Keratinocyte (primary cell): ENCODE measurements at regions not wholly inside any gene's neighbourhood (a gene's known extent, or its start where the extent isn't known, plus 50 kb on each side); places are given as distances from the start of the nearest gene placed in this dataset.

ENCODE experiments used
- DNase-seq: peaks from one replicate; pipeline ENCODE4 v3.0.0-alpha.2; 2011; ENCODE audit warnings: low read depth, missing footprints, low spot score
- FAIRE-seq: peaks from 2 replicates; lab custom pipeline; 2011; peaks lifted over from hg19 to GRCh38; lab: Jason Lieb, UNC
- H2AFZ ChIP-seq: 2 replicates; pipeline ENCODE4 v1.6.0; 2012; ENCODE audit warnings: low read length, control low read depth, inconsistent platforms; ENCODE audit not compliant: control insufficient read depth
- H3K27ac ChIP-seq: 2 replicates; pipeline ENCODE4 v1.5.1; 2011; ENCODE audit warnings: low read length; ENCODE audit not compliant: control insufficient read depth, insufficient read depth
- H3K27me3 ChIP-seq: 3 replicates; pipeline ENCODE4 v1.6.0; 2011; ENCODE audit warnings: low read length; ENCODE audit not compliant: control insufficient read depth, insufficient read depth; ENCODE audit errors: extremely low read depth
- H3K36me3 ChIP-seq, 2 experiments: 2 replicates in 1 of 2; 3 replicates in 1 of 2; pipeline ENCODE4 v1.5.1; 2011; ENCODE audit warnings: low read length in 2 of 2, mild to moderate bottlenecking in 1 of 2; ENCODE audit not compliant: control insufficient read depth in 2 of 2, insufficient read depth in 2 of 2; ENCODE audit errors: extremely low read depth in 1 of 2
- H3K4me1 ChIP-seq: 3 replicates; pipeline ENCODE4 v1.5.1; 2011; ENCODE audit warnings: low read length; ENCODE audit not compliant: control insufficient read depth, insufficient read depth; ENCODE audit errors: extremely low read depth
- H3K4me2 ChIP-seq: 3 replicates; pipeline ENCODE4 v1.6.0; 2011; ENCODE audit warnings: low read depth, low read length; ENCODE audit not compliant: control insufficient read depth, insufficient read depth; ENCODE audit errors: extremely low read depth
- H3K4me3 ChIP-seq, 3 experiments: fragments of 200-600 bp in 1 of 3; sonication (generic) in 1 of 3; 2 replicates in 2 of 3; 3 replicates in 1 of 3; pipeline ENCODE4 v1.5.1; 2011 to 2016; ENCODE audit warnings: low read length in 3 of 3, mild to moderate bottlenecking in 3 of 3, control low read depth in 2 of 3, inconsistent platforms in 1 of 3, low read depth in 1 of 3, mixed read lengths in 1 of 3, mixed run types in 1 of 3, moderate library complexity in 1 of 3; ENCODE audit not compliant: control insufficient read depth in 2 of 3, insufficient read depth in 2 of 3; ENCODE audit errors: extremely low read depth in 1 of 3
- H3K79me2 ChIP-seq: 2 replicates; pipeline ENCODE4 v1.6.0; 2012; ENCODE audit warnings: low read length; ENCODE audit not compliant: control insufficient read depth, insufficient read depth
- H3K9ac ChIP-seq: 3 replicates; pipeline ENCODE4 v1.6.0; 2011; ENCODE audit warnings: low read length; ENCODE audit not compliant: control insufficient read depth, insufficient read depth; ENCODE audit errors: extremely low read depth
- H3K9me1 ChIP-seq: 3 replicates; pipeline ENCODE4 v1.6.0; 2011; ENCODE audit warnings: low read length; ENCODE audit not compliant: control insufficient read depth, insufficient read depth; ENCODE audit errors: extremely low read depth
- H3K9me3 ChIP-seq: 2 replicates; pipeline ENCODE4 v1.5.1; 2012; ENCODE audit warnings: low read depth, low read length; ENCODE audit not compliant: control insufficient read depth
- H4K20me1 ChIP-seq: 3 replicates; pipeline ENCODE4 v1.6.0; 2011; ENCODE audit warnings: low read length; ENCODE audit not compliant: control insufficient read depth, insufficient read depth; ENCODE audit errors: extremely low read depth
- EZH2 ChIP-seq: IDR thresholded peaks from one replicate; pipeline ENCODE4 v1.6.1; 2012; ENCODE audit warnings: inconsistent platforms, mild to moderate bottlenecking, low read length, moderate library complexity
- dilution Hi-C: fragments of 300-500 bp; cut with MboI; formaldehyde crosslinking; loops from one replicate; pipeline ENCODE4 v1.7.0; 2020; ENCODE audit warnings: low sequenced_read_pairs; ENCODE audit not compliant: extremely low pct_ligation_motif_present
- TF ChIP-seq, protein P1 (sequence below), 3 experiments: IDR thresholded peaks in 1 of 3; conservative IDR thresholded peaks in 1 of 3; optimal IDR thresholded peaks in 1 of 3; 2 replicates in 2 of 3; 3 replicates in 1 of 3; pipeline versions ENCODE3 to v1.5.1; 2011; ENCODE audit warnings: low read length in 3 of 3, mild to moderate bottlenecking in 3 of 3, moderate library complexity in 2 of 3, control low read depth in 1 of 3, inconsistent platforms in 1 of 3; ENCODE audit not compliant: insufficient read depth in 2 of 3; ENCODE audit errors: extremely low read depth in 1 of 3

DNA sequence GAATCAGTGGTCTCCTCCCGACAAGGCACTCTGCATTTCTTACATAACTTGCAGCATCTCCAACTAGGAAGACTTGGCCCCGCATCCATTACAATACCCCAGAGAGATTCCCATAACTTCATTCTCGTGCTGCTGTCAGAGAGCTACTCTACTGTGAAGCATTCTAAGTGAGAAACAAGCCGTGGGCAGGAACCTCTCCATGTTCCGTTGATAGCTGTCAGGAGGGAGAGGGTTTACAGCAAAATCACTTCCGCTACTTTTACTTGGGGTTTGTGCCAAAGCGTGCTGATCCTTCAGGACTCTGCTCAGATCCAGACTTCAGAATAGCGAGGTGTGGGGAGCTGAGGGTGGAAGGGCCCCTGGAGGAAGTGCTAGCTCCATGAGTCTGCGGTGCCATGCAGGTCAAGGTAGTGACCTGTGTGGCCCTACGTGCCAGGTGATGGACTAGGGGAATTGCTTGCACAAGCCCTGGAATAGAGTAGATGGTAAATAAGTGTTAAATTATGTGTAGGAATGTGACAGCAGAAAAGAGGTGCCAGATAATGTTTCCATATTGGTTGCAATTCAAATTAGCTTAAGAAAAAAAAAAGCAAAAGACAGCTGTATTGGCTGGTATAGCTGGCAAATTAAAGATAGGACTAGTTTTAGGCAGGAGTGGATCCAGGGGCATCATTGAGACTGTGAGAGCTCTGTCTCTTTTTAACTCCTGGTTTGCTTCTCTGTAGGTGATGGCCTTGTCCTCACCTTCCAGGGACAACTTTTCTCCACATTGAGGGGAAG is 358.5 kb upstream of the ERCC4 start:
- Histone ChIP-seq H3K27ac (no peak overlapping the region), H3K36me3 (no peaks in the 10 kb centered on the region), H3K9ac (no peak overlapping the region), H2AFZ (no peak overlapping the region), H3K9me3 (peaks cover 3% of the 10 kb centered on the region), H3K4me1 (no peaks in the 10 kb centered on the region), H3K79me2 (no peaks in the 10 kb centered on the region), H3K4me2 (no peak overlapping the region), H3K27me3 (no peaks in the 10 kb centered on the region), H3K9me1 (no peaks in the 10 kb centered on the region), H3K4me3 (no peak overlapping the region), H4K20me1 (no peaks in the 10 kb centered on the region)
- no peak for DNase-seq
- no peak for FAIRE-seq
- TF ChIP-seq EZH2 = no peak
- TF ChIP-seq, protein P1, sequence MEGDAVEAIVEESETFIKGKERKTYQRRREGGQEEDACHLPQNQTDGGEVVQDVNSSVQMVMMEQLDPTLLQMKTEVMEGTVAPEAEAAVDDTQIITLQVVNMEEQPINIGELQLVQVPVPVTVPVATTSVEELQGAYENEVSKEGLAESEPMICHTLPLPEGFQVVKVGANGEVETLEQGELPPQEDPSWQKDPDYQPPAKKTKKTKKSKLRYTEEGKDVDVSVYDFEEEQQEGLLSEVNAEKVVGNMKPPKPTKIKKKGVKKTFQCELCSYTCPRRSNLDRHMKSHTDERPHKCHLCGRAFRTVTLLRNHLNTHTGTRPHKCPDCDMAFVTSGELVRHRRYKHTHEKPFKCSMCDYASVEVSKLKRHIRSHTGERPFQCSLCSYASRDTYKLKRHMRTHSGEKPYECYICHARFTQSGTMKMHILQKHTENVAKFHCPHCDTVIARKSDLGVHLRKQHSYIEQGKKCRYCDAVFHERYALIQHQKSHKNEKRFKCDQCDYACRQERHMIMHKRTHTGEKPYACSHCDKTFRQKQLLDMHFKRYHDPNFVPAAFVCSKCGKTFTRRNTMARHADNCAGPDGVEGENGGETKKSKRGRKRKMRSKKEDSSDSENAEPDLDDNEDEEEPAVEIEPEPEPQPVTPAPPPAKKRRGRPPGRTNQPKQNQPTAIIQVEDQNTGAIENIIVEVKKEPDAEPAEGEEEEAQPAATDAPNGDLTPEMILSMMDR (optimal IDR thresholded peaks at IDR 0.05 in 1 of 3, IDR thresholded peaks at IDR 0.05 in 1 of 3, conservative IDR thresholded peaks at IDR 0.05 in 1 of 3; ENCODE audit: extremely low read depth in 1 of 3, insufficient read depth in 2 of 3, low read length in 3 of 3) = no peak
- dilution Hi-C loops = no loop called here

DNA sequence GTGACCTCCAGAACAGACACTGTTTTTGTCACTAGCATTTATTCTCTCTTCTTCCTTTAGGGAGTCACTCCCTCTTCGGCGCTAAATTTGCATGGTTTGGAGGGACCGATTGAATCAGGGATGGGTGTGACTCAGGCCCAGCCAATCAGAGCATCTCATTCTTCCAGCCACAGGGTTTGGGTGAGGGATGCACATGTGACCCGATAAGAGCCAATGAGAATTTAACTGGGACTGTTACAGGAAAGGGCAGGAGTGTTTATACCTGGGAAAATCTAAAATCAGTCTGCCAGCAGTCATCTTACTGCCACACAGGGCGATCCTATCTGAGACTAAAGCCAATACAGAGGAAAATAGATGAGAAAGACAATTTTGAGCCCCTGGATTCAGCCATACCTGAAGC is 351.2 kb upstream of the ERCC4 start:
- Histone ChIP-seq H4K20me1 (no peaks in the 10 kb centered on the region), H3K4me2 (no peak overlapping the region), H3K36me3 (no peaks in the 10 kb centered on the region), H3K9me3 (no peaks in the 10 kb centered on the region), H3K4me1 (no peaks in the 10 kb centered on the region), H2AFZ (no peak overlapping the region), H3K9ac (no peak overlapping the region), H3K27me3 (no peaks in the 10 kb centered on the region), H3K9me1 (no peaks in the 10 kb centered on the region), H3K79me2 (no peaks in the 10 kb centered on the region), H3K27ac (no peak overlapping the region), H3K4me3 (no peak overlapping the region)
- dilution Hi-C loops = no loop called here
- TF ChIP-seq EZH2 = no peak
- TF ChIP-seq, protein P1 (optimal IDR thresholded peaks at IDR 0.05 in 1 of 3, IDR thresholded peaks at IDR 0.05 in 1 of 3, conservative IDR thresholded peaks at IDR 0.05 in 1 of 3; ENCODE audit: extremely low read depth in 1 of 3, insufficient read depth in 2 of 3, low read length in 3 of 3) = no peak
- FAIRE-seq (no peak), DNase-seq (no peak)
